MCF 10A (cell line): ENCODE measurements at regions not wholly inside any gene's neighbourhood (a gene's known extent, or its start where the extent isn't known, plus 50 kb on each side); places are given as distances from the start of the nearest gene placed in this dataset.
A peak's percentile ranks its signal among the peaks of the same experiment; 100 is the strongest.

Experiments used
- BruUV-seq: library from RNA; stranded (reverse); fragments of 400-500 nt; replicated peaks from 2 replicates; lab custom pipeline; 2021; lab: Mats Ljungman, UMichigan
- CTCF ChIA-PET: fragments of 300-600 bp; sonication (Branson Sonifier 250); formaldehyde crosslinking; extraction: SDS; loops from one replicate; lab custom pipeline; 2021; ENCODE audit warnings: antibody characterized with exemption, inconsistent platforms; lab: Yijun Ruan, JAX
- POLR2A ChIA-PET: fragments of 300-600, 350-650 bp; sonication (Branson Sonifier 250); formaldehyde crosslinking; extraction: SDS; loops from one replicate; lab custom pipeline; 2020; ENCODE audit warnings: antibody characterized with exemption, inconsistent platforms; lab: Yijun Ruan, JAX
- DNase-seq: peaks from one replicate; pipeline ENCODE4 v3.0.0-alpha.2; 2018; ENCODE audit not compliant: unreplicated experiment
- H3K27ac Mint-ChIP-seq: one replicate; pipeline ENCODE4 v1.8.0; 2022; ENCODE audit warnings: mild to moderate bottlenecking, low read depth, mixed read lengths; ENCODE audit not compliant: unreplicated experiment
- H3K27me3 Mint-ChIP-seq: one replicate; pipeline ENCODE4 v1.8.0; 2022; ENCODE audit warnings: mixed read lengths; ENCODE audit not compliant: insufficient read depth, unreplicated experiment
- H3K36me3 Mint-ChIP-seq: one replicate; pipeline ENCODE4 v1.8.0; 2022; ENCODE audit warnings: mild to moderate bottlenecking, moderate library complexity, mixed read lengths; ENCODE audit not compliant: insufficient read depth, unreplicated experiment
- H3K4me1 Mint-ChIP-seq: one replicate; pipeline ENCODE4 v1.8.0; 2022; ENCODE audit warnings: mixed read lengths; ENCODE audit not compliant: insufficient read depth, unreplicated experiment
- H3K4me3 Mint-ChIP-seq: one replicate; pipeline ENCODE4 v1.8.0; 2022; ENCODE audit warnings: mild to moderate bottlenecking, moderate library complexity, mixed read lengths; ENCODE audit not compliant: unreplicated experiment
- H3K9me3 Mint-ChIP-seq: one replicate; pipeline ENCODE4 v1.8.0; 2022; ENCODE audit warnings: mixed read lengths; ENCODE audit not compliant: unreplicated experiment
- CTCF ChIP-seq: fragments of 200-600 bp; IDR thresholded peaks from one replicate; pipeline ENCODE4 v1.8.0; 2022; ENCODE audit warnings: antibody characterized with exemption, mild to moderate bottlenecking; ENCODE audit not compliant: unreplicated experiment
- intact Hi-C: fragments of 100-400 bp; cut with micrococcal nuclease; formaldehyde crosslinking; loops from 2 replicates; pipeline ENCODE4 v1.14.1; 2022

GRCh38 chr6:105739764-105740163 is 336.9 kb upstream of the PREP start:
- no TSS peak for BruUV-seq
- ChIA-PET CTCF (interaction anchor here (1.2 to 1.8 kb wide), 2 partner anchors 15 to 256 kb away, joined by 5 read pairs; no protein-coding TSS in a partner anchor), POLR2A (no interaction called here)
- Mint-ChIP-seq H3K36me3 (peaks cover 6% of the 10 kb centered on the region), H3K4me3 (no peak overlapping the region), H3K9me3 (no peaks in the 10 kb centered on the region), H3K27ac (no peak overlapping the region), H3K4me1 (no peaks in the 10 kb centered on the region), H3K27me3 (no peaks in the 10 kb centered on the region)
- intact Hi-C loops = no loop called here
- no peak for TF ChIP-seq CTCF
- DNase-seq = no peak

DNA sequence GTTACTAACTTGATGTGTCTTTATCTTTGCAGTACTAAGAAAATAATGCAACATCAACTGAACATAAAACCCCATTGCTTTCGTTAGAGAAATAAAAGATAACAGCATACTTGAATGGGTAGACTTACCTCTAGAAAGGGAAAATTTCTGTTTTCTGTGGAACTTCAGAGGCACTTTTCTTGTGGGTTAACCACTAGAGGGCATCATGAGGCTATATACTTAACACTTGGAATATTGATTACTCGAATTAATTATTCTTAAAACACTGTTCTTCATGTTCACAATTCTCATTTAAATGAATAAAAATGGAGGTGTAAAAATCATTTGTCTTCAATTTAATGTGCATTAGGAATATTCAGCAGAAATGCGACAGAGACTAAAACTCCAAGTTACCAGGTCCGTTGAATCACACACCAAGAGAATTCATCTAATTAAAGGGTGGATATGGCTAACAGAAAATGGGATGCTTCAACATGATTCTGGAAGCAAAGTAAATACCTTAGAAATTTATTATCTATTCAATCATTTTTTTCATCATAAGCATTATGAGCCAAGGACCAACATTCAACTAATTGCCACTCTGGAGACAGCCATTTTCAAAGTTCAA is 330.8 kb upstream of the PREP start:
- POLR2A ChIA-PET = no interaction called here
- H3K36me3 Mint-ChIP-seq = no peaks in the 10 kb centered on the region
- H3K27me3 Mint-ChIP-seq = no peaks in the 10 kb centered on the region
- H3K4me1 Mint-ChIP-seq = peaks cover 8% of the 10 kb centered on the region
- no peaks in the 10 kb centered on the region for H3K9me3 Mint-ChIP-seq
- peak; percentile 51 for DNase-seq
- BruUV-seq = no TSS peak
- CTCF ChIA-PET = interaction anchor here (0.8 to 2.4 kb wide), 3 partner anchors 78 to 588 kb away, joined by 3 to 11 read pairs (median 4); no protein-coding TSS in a partner anchor
- H3K4me3 Mint-ChIP-seq = no peak overlapping the region
- peak; percentile 35 for TF ChIP-seq CTCF
- intact Hi-C loops = loop anchor here (1.0 to 5.0 kb wide), 6 partner anchors 131 to 567 kb away; partner anchors contain the start of gene PRDM1
- no peak overlapping the region for H3K27ac Mint-ChIP-seq

DNA sequence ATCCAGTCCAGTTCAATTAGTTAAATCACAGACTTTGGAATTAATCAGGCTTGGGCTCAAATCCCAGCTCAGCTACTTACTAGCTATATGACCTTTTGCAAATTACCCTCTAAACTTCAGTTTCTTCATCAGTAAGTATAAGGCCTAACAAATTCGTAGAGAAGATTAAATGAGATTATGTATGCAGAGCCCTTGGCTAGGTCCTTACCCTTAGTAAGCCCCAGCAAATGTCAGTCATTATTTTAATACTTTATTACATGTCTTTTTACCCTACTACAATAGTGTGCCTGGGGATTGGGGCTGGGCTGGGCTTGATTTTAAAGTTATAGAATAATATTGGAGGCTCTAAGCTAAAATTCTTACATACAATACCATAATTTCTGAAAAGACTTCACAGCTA is 326.1 kb upstream of the PREP start:
- H3K36me3 Mint-ChIP-seq = no peaks in the 10 kb centered on the region
- no peak for TF ChIP-seq CTCF
- no peaks in the 10 kb centered on the region for H3K27me3 Mint-ChIP-seq
- H3K4me3 Mint-ChIP-seq = no peak overlapping the region
- no peak overlapping the region for H3K27ac Mint-ChIP-seq
- POLR2A ChIA-PET = interaction anchor here (0.7 kb wide), 1 partner anchor 17 kb away, joined by 3 read pairs; no protein-coding TSS in a partner anchor
- H3K9me3 Mint-ChIP-seq = no peaks in the 10 kb centered on the region
- DNase-seq = no peak
- intact Hi-C loops = no loop called here
- BruUV-seq = no TSS peak
- CTCF ChIA-PET = interaction anchor here (0.5 to 2.8 kb wide), 4 partner anchors 9 to 494 kb away, joined by 3 to 13 read pairs (median 4); no protein-coding TSS in a partner anchor
- peaks cover 16% of the 10 kb centered on the region for H3K4me1 Mint-ChIP-seq

DNA sequence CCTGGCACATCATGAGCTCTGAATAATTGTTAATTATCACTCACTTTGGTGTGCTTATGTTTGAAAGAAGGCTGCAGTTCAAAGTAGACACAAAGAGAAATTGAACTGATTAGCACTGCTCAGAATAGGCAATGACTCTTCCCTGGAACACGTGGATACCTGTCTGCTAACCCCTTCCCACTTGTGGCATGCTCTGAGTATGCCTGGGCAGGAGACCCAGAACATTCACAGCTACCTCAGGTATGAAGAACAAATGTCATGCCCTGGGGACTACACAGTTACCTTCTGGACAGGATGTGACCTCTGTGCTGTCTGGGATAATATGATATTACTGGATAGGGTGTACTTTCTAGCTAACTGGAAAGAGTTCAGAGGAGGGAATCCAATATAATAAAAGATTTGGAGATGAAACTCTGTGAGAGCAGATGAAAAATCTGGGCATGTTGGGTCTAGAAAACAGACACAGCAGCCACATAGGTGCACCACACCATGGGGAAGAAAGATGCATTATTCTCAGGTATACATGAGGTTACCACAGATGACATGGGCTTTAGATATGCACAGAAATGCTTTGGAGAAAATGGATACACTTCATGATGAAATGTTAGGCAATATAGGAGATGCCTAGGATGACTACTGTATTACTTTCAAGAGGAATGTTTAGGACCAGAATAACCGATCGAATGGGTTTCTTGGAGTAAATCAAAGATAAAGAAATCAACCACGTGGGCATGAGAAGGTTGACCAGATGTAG is 324.2 kb upstream of the PREP start:
- Mint-ChIP-seq H3K27ac (no peak overlapping the region), H3K4me1 (peaks cover 13% of the 10 kb centered on the region), H3K36me3 (no peaks in the 10 kb centered on the region), H3K9me3 (no peaks in the 10 kb centered on the region), H3K27me3 (no peaks in the 10 kb centered on the region), H3K4me3 (no peak overlapping the region)
- intact Hi-C loops = no loop called here
- ChIA-PET POLR2A (interaction anchor here (1.0 to 1.3 kb wide), 2 partner anchors 128 to 357 kb away, joined by 3 to 4 read pairs; no protein-coding TSS in a partner anchor), CTCF (interaction anchor here (0.5 to 2.8 kb wide), 5 partner anchors 38 to 1452 kb away, joined by 3 to 13 read pairs (median 3); no protein-coding TSS in a partner anchor)
- DNase-seq = no peak
- no peak for TF ChIP-seq CTCF
- BruUV-seq = no TSS peak
